ENCODE measurements at regions not wholly inside any gene's neighbourhood (a gene's known extent, or its start where the extent isn't known, plus 50 kb on each side); places are given as distances from the start of the nearest gene placed in this dataset.

DNA sequence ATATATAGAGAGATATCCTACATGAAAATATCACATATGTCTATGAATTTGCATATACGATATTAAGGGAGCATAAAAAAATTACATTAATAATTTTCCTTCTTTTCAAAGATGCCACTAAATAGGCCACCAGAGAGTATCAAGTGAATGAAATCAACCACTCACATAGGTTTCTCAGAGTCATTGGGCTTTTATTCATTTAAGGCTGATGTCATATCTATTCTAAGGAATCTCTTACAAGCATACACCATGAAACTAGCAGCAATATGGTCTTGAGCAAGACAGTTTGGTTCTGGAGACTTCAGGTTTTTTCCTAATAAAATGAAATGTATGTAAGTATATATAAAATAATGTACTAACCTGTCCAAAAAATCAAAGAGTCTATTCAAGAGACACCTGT lies 420.4 kb downstream of the PLA2G4A start:
- no peak for DNase-seq (ENCODE audit: low spot score)
- Histone ChIP-seq H3K27ac (ENCODE audit: poor library complexity, severe bottlenecking) (no peak overlapping the region), H3K27me3 (ENCODE audit: insufficient read depth, poor library complexity, severe bottlenecking) (no peaks in the 10 kb centered on the region), H3K36me3 (ENCODE audit: low read depth) (no peaks in the 10 kb centered on the region), H3K9me3 (ENCODE audit: severe bottlenecking) (no peaks in the 10 kb centered on the region), H3K4me1 (ENCODE audit: insufficient read depth, poor library complexity, severe bottlenecking) (no peaks in the 10 kb centered on the region), H3K4me3 (ENCODE audit: severe bottlenecking) (no peak overlapping the region)
- TF ChIP-seq, protein P1, sequence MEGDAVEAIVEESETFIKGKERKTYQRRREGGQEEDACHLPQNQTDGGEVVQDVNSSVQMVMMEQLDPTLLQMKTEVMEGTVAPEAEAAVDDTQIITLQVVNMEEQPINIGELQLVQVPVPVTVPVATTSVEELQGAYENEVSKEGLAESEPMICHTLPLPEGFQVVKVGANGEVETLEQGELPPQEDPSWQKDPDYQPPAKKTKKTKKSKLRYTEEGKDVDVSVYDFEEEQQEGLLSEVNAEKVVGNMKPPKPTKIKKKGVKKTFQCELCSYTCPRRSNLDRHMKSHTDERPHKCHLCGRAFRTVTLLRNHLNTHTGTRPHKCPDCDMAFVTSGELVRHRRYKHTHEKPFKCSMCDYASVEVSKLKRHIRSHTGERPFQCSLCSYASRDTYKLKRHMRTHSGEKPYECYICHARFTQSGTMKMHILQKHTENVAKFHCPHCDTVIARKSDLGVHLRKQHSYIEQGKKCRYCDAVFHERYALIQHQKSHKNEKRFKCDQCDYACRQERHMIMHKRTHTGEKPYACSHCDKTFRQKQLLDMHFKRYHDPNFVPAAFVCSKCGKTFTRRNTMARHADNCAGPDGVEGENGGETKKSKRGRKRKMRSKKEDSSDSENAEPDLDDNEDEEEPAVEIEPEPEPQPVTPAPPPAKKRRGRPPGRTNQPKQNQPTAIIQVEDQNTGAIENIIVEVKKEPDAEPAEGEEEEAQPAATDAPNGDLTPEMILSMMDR (IDR thresholded peaks at IDR 0.05; ENCODE audit: poor library complexity, severe bottlenecking): no peak
- no peak for ATAC-seq (ENCODE audit: low read depth)

DNA sequence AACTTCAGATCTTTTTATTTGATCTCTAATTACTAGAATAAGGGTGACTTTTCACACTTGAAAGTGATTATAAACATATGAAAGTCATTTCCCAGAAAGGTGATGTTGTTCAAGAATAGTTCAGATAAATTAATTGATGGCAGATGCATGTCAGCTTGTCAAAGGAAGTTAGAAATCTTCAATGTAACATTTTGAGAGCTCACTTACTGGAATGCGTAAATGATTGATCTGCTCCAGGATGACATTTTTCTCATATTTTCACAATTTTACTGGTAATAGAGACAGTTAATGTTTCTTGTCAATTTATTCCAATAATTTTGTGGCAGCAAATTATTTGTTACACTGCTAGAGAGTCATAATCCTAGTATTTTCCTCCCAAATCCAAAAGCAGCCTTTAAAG lies 424.2 kb downstream of the PLA2G4A start:
- TF ChIP-seq, protein P1 (IDR thresholded peaks at IDR 0.05; ENCODE audit: poor library complexity, severe bottlenecking): no peak
- DNase-seq (ENCODE audit: low spot score): no peak
- ATAC-seq (ENCODE audit: low read depth): no peak

DNA sequence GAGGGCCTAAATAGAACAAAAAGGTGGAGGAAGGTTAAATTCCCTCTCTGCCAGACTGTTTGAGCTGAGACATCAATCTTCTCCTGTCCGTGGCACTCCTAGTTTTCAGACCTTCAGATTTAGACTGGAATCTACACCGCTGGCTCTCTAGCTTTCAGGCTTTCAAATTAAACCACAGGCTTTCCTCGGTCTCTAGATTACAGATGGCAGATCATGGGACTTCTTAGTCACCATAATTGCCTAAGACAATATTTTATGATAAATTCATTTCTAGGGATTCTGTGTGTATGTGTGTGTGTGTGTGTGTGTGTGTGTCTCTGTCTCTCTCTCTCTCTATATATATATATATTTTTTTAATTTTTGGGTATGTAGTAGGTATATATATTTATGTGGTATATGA lies 428.7 kb downstream of the PLA2G4A start:
- Histone ChIP-seq H3K4me1 (ENCODE audit: insufficient read depth, poor library complexity, severe bottlenecking) (no peaks in the 10 kb centered on the region), H3K27ac (ENCODE audit: poor library complexity, severe bottlenecking) (no peak overlapping the region), H3K36me3 (ENCODE audit: low read depth) (no peaks in the 10 kb centered on the region), H3K9me3 (ENCODE audit: severe bottlenecking) (no peaks in the 10 kb centered on the region), H3K4me3 (ENCODE audit: severe bottlenecking) (no peak overlapping the region), H3K27me3 (ENCODE audit: insufficient read depth, poor library complexity, severe bottlenecking) (no peaks in the 10 kb centered on the region)
- ATAC-seq (ENCODE audit: low read depth): no peak
- no peak for DNase-seq (ENCODE audit: low spot score)
- TF ChIP-seq, protein P1 (IDR thresholded peaks at IDR 0.05; ENCODE audit: poor library complexity, severe bottlenecking): no peak

More for the DNA sequence above, 424.2 kb downstream of the PLA2G4A start:
- no peaks in the 10 kb centered on the region for H3K9me3 ChIP-seq (ENCODE audit: severe bottlenecking)
- no peak overlapping the region for H3K27ac ChIP-seq (ENCODE audit: poor library complexity, severe bottlenecking)
- no peaks in the 10 kb centered on the region for H3K27me3 ChIP-seq (ENCODE audit: insufficient read depth, poor library complexity, severe bottlenecking)
- H3K36me3 ChIP-seq (ENCODE audit: low read depth): no peaks in the 10 kb centered on the region
- no peaks in the 10 kb centered on the region for H3K4me1 ChIP-seq (ENCODE audit: insufficient read depth, poor library complexity, severe bottlenecking)
- H3K4me3 ChIP-seq (ENCODE audit: severe bottlenecking): no peak overlapping the region

DNA sequence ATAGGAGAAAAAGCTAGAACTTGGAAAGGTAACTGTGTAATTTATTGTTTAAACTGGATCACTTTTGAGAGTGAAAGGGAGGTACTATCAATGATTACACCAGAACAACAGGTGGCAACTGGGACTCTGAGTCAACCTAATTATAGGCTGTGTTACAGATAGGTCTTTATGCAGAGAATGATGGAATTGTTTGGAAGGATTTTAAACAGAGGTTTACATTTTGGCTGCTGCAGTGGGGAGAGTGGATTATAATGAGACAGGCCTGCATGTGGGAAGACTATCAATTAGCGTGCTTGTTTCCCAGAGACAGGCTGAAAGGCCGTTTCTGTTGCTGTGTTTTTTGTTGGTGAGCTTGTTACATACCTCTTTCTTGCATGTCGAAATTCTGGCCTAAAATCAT lies 432.9 kb downstream of the PLA2G4A start:
- Histone ChIP-seq H3K9me3 (ENCODE audit: severe bottlenecking) (no peaks in the 10 kb centered on the region), H3K4me3 (ENCODE audit: severe bottlenecking) (no peak overlapping the region), H3K4me1 (ENCODE audit: insufficient read depth, poor library complexity, severe bottlenecking) (no peaks in the 10 kb centered on the region), H3K27ac (ENCODE audit: poor library complexity, severe bottlenecking) (no peak overlapping the region), H3K36me3 (ENCODE audit: low read depth) (no peaks in the 10 kb centered on the region), H3K27me3 (ENCODE audit: insufficient read depth, poor library complexity, severe bottlenecking) (no peaks in the 10 kb centered on the region)
- DNase-seq (ENCODE audit: low spot score) (no peak), ATAC-seq (ENCODE audit: low read depth) (no peak)
- TF ChIP-seq, protein P1 (IDR thresholded peaks at IDR 0.05; ENCODE audit: poor library complexity, severe bottlenecking): no peak

DNA sequence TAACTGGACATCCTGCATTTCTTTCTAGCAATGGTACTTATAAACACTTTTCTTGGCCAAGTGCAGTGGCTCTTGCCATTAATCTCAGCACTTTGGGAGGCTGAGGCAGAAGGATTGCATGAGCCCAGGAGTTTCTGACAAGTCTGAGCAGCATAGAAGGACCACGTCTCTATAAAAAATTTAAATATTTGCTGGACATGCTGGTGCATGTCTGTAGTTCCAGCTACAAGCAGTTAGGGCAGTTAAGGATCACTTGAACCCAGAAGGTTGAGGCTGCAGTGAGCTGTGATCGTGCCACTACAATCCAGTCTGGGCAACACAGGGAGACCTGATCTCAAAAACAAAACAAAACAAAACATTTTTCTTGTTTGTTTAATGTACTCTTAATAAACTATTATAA lies 434.0 kb downstream of the PLA2G4A start:
- Histone ChIP-seq H3K9me3 (ENCODE audit: severe bottlenecking) (no peaks in the 10 kb centered on the region), H3K27me3 (ENCODE audit: insufficient read depth, poor library complexity, severe bottlenecking) (no peaks in the 10 kb centered on the region), H3K27ac (ENCODE audit: poor library complexity, severe bottlenecking) (no peak overlapping the region), H3K4me3 (ENCODE audit: severe bottlenecking) (no peak overlapping the region), H3K4me1 (ENCODE audit: insufficient read depth, poor library complexity, severe bottlenecking) (no peaks in the 10 kb centered on the region), H3K36me3 (ENCODE audit: low read depth) (no peaks in the 10 kb centered on the region)
- DNase-seq (ENCODE audit: low spot score): no peak
- no peak for ATAC-seq (ENCODE audit: low read depth)
- TF ChIP-seq, protein P1 (IDR thresholded peaks at IDR 0.05; ENCODE audit: poor library complexity, severe bottlenecking): no peak
